Stimulated activated CD8-positive, alpha-beta memory T cell treated with anti-CD3 and anti-CD28 coated beads, Interleukin-4, amount 100 ng/mL, for 48 hours (primary cell): ENCODE measurements at regions not wholly inside any gene's neighbourhood (a gene's known extent, or its start where the extent isn't known, plus 50 kb on each side); places are given as distances from the start of the nearest gene placed in this dataset.
"Not testable (repeated sequence)": the region's sequence is repeated elsewhere in the genome, so short reads cannot be mapped to it uniquely, and the experiment has no call there.

Experiments used
- DNase-seq: peaks from one replicate; pipeline ENCODE4 v3.0.0-alpha.2; 2020

GRCh38 chr7:32816409-32816948 lies 75.1 kb downstream of the KBTBD2 start:
- not testable (repeated sequence) for DNase-seq

GRCh38 chr7:32814779-32815178 lies 76.8 kb downstream of the KBTBD2 start:
- not testable (repeated sequence) for DNase-seq

- DNase-seq: no peak
Observed at GRCh38 chr7:32809871-32810270, 81.7 kb downstream of the KBTBD2 start.

GRCh38 chr7:32809347-32809746 lies 82.2 kb downstream of the KBTBD2 start:
- no peak for DNase-seq

- no peak for DNase-seq
Observed at GRCh38 chr7:32803406-32804141, 88.0 kb downstream of the KBTBD2 start.

- DNase-seq: no peak
Observed at GRCh38 chr7:32802305-32802910, 89.2 kb downstream of the KBTBD2 start.

GRCh38 chr7:32793053-32793452 lies 98.5 kb downstream of the KBTBD2 start:
- DNase-seq: not testable (repeated sequence)

GRCh38 chr7:32790766-32791430 lies 100.7 kb downstream of the KBTBD2 start:
- DNase-seq: not testable (repeated sequence)

GRCh38 chr7:32789266-32789665 lies 102.3 kb downstream of the KBTBD2 start:
- not testable (repeated sequence) for DNase-seq

GRCh38 chr7:32788174-32788573 lies 103.4 kb downstream of the KBTBD2 start:
- DNase-seq: not testable (repeated sequence)

- not testable (repeated sequence) for DNase-seq
Observed at GRCh38 chr7:32785365-32785944, 106.1 kb downstream of the KBTBD2 start.

- not testable (repeated sequence) for DNase-seq
Observed at GRCh38 chr7:32779895-32780294, 111.7 kb downstream of the KBTBD2 start.

- DNase-seq: no peak
Observed at GRCh38 chr7:32779167-32779566, 112.4 kb downstream of the KBTBD2 start.

GRCh38 chr7:32777041-32777666 lies 114.4 kb downstream of the KBTBD2 start:
- DNase-seq: not testable (repeated sequence)

GRCh38 chr7:32776318-32776717 lies 115.2 kb downstream of the KBTBD2 start:
- DNase-seq: not testable (repeated sequence)

- DNase-seq: not testable (repeated sequence)
Observed at GRCh38 chr7:32775809-32776208, 115.8 kb downstream of the KBTBD2 start.

GRCh38 chr7:32774541-32774951 lies 117.0 kb downstream of the KBTBD2 start:
- no peak for DNase-seq

- not testable (repeated sequence) for DNase-seq
Observed at GRCh38 chr7:32768866-32769510, 122.6 kb downstream of the KBTBD2 start.

- not testable (repeated sequence) for DNase-seq
Observed at GRCh38 chr7:32768338-32768737, 123.2 kb downstream of the KBTBD2 start.

- DNase-seq: not testable (repeated sequence)
Observed at GRCh38 chr7:32765649-32766251, 125.8 kb downstream of the KBTBD2 start.

- no peak for DNase-seq
Observed at GRCh38 chr7:32765185-32765584, 126.4 kb downstream of the KBTBD2 start.

GRCh38 chr7:32762925-32763293 lies 128.7 kb downstream of the KBTBD2 start:
- DNase-seq: no peak
